NCI-H526 (cell line): ENCODE measurements at regions not wholly inside any gene's neighbourhood (a gene's known extent, or its start where the extent isn't known, plus 50 kb on each side); places are given as distances from the start of the nearest gene placed in this dataset.
"Not testable (repeated sequence)": the region's sequence is repeated elsewhere in the genome, so short reads cannot be mapped to it uniquely, and the experiment has no call there.

Experiments
- DNase-seq, 2 experiments: peaks; one replicate each; lab custom pipeline; 2025; lab: John Stamatoyannopoulos, UW

DNA sequence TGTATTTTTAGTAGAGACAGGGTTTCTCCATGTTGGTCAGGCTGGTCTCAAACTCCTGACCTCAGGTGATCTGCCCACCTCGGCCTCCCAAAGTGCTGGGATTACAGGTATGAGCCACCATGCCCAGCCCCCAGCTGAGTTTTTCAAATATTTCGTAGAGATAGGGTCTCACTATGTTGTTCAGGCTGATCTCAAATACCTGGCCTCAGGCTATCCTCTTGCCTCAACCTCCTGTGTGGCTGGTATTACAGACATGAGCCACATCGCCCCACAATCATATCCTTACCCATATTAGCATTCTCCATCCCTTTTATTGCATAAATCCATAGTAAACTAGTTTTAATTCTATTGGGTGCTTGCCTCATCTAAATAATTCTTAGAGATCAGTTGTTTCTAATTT lies 157.6 kb upstream of the HEY2 start:
- not testable (repeated sequence) for DNase-seq

DNA sequence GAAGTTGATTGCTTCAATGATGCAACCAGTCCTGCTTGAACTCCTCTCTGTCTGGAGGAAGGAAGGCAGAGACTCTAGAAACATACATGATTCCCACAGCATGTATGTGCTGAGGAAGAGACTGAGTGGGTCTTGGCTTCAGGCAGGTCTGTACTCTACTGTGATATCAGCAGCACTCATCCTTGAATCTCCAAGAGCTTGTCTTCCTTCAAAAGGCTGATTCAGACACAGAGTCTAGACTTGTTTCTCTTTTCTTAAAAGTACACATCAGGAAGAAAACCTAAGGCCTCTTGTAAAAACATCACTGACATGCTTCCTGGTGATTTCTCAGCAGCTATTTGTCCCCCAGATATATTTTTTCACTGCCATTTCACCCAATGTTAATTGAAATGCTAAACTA lies 155.7 kb upstream of the HEY2 start:
- no peak for DNase-seq

DNA sequence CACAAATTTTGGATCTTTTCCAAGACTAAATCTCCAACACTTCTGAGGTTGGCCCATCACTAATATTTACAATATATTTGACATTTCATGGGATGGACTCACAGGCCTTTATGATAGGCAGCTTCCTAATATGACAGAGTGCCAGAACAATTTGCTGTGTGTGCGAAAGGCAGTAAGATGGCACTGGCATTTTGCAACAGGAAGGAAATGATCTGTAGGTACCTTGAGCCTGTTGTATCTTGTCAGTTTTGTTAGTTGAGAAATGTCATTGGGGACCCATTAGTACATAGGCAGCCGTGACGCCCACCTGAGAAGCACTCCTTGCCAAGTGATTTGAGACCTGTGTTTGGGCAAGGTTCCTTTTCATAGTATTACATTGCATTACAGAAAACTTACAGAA lies 153.4 kb upstream of the HEY2 start:
- no peak for DNase-seq

DNA sequence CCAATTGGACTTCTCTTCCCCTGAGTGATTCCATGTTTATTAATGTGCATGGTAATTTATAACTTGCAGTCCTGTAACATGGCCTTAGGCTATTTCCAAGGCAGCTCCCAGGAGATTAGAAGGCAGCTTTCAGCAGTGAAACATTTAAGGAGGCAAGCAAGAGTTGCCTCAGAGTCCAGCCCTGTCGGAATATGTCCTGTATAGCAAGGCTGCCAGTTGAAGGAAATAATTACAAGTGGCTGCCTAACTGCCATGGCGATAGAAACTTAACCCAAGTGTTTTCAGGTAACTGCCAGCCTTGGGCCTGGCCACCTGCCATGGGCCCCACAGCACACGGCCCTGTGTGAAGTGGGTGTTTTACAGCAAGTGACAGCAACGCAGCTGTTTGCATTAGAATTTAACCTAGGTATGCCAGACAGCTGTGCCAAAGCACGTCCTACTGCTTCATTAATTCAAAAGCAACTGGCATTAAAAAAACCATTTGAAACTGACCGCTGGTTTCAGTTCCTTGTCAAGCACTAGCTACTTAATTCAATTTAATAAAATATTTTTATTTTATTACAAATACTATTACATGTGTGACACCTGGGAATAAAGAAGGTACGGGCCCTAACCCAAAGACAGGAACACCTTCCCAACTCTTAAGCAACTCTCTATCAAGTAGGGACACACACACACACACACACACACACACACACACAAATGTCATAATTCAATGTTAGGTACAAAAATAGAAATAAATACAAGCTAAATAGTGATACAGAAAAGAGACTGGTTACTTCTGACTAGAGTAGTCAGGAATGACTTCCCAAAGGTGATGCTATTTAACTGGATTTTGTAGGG lies 151.8 kb upstream of the HEY2 start:
- DNase-seq = peak; percentile 20 to 35

DNA sequence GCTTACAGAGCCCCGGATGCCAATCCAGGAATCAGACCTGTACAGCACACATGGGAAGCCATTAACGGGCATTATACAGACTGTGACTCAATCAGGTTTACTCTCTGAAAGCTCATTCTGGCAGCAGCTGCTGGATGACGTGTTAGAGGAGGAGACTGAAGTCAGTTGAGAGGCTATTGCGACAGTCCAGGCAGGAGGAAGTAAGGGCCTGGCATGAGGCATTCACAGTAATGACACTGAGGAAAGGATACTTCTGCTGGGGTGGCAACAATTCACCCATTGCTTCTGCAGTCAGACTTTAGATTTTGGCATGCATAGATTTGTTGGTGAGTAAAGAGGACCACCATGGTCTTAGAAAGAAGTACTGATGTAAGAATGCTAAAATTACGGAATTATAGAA lies 151.0 kb upstream of the HEY2 start:
- DNase-seq = no peak

DNA sequence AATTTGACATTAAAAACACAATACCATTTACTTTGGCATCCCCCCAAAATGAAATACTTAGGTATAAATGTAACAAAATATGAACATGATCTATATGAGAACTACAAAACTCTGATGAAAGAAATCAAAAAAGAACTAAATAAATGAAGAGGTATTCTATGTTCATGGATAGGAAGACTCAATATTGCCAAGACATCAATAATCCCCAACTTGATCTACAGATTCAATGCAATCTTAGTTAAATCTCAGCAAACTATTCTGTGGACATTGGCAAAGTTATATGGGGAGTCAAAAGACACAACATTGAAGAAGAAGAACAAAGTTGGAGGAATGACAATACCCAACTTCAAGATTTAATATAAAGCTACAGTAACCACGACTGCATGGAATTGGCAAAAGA lies 145.2 kb upstream of the HEY2 start:
- DNase-seq = no peak

DNA sequence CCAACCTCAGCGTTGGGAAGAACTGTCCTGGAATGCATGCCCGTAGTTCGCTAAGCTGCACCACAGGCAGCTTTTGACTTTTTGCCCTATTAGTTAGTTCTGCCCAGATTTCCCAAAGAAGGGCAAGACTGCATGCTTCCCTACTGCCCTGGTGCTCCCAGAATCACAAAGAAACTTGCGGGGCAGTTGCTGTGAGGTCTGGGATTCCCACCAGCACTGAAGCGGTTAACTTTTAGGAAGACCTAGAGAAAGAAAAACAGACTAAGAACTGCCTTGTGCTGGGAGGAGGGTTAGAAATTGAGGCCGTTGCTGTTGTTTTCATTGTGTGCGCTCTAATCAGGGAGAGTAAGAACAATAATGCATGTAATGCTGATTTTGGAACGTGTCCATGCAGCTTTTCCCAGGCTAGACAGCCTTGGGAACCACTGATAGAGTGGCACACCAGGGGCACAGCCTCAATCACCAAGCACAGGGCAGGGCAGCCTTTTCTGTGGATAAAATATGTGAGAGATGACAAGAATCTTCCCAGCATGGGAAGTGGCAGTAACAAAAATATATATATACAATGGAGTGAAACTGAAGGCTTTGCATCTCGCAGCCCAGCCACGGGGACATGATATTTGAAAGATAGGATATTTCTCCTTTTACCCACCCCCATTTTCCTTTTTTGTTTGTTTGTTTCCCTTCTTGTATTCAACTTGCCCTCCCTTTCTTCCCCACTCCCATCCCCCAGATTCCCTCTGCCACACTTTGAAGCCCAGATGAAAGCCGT lies 137.7 kb upstream of the HEY2 start:
- DNase-seq = no peak

DNA sequence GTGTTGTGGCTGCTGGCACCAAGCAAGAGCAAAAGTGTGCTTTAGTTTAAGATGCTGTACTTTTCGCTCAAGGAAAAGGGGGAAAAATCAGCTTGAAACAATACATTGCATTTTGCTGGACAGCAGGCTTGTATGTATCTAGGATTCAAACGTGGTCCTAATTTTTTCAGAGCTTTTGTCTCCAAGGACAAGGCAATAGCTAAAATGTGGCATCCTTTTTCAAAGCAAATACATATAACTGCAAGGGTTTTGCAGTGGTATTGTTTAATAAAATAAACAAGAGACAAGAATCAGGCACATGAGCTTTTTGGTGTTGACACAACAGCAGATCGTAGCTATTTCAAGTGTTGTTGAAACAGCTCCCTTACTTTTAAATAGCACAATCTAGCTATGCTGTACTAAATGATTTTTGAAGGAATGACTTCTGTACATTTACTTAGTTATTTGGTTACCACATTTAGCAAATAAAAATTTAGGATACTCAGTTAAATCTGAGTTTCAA lies 137.0 kb upstream of the HEY2 start:
- no peak for DNase-seq

DNA sequence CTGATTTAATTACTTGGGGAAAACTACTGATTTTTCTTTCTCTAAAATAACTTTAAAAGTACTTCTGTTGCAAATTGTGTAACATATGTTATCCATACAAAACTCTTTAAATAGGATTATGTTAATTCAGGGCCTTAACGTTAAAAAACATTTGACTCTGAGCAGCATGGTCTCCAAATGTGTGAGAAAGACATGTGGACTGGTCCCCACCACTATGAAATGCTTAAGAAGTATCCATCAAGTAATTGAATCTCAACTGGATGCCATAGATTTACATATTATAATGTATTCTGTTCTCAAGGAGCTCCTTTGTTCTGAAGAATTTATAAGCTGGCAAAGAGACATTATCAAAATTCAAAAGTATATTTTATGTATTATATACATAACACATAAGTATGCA lies 130.8 kb upstream of the HEY2 start:
- DNase-seq = no peak

DNA sequence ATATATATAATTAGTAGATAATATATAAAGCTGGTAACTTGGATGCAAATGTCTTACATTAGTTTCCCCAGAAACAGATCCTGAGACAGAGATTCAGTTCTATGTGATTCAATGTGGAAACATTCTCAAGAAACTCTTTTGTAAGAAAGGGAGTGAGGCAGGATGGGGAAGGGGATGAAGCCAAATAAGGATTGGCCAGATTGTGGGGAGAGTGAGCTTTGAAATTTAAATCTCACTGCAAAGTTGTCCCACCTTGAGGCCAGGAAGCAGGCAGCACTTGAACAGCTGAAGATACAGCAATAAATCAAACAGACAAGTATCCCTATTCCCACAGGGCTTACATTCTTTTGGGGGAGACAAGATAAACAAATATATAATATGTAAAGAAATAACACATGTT lies 126.3 kb upstream of the HEY2 start:
- no peak for DNase-seq

DNA sequence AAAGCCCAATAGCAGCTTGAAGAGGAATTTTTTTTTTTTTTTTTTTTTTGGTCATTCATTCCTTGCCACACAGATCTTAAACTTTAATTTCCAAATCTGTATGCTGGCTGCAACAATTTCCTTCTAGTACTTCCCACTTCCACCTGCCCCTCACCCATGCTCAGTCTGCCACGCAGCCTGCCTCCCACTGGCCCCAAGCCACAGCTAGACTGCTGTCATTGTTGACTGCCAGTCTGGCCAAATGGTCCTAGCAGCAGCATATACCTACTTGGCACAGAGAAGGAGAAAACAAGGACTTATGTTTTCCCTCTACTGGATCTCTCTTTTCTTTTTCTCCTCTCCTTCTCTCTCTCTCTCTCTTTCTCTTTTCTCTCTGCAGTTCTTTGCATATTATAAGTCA lies 118.3 kb upstream of the HEY2 start:
- DNase-seq = no peak

DNA sequence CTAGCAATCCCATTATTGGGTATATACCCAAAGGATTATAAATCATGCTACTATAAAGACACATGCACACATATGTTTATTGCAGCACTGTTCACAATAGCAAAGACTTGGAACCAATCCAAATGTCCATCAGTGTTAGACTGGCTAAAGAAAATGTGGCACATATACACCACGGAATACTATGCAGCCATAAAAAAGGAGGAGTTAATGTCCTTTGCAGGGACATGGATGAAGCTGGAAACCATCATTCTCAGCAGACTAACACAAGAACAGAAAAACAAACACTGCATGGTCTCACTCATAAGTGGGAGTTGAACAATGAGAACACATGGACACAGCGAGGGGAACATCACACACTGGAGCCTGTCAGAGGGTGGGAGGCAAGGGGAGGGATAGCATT lies 113.4 kb upstream of the HEY2 start:
- DNase-seq = not testable (repeated sequence)

DNA sequence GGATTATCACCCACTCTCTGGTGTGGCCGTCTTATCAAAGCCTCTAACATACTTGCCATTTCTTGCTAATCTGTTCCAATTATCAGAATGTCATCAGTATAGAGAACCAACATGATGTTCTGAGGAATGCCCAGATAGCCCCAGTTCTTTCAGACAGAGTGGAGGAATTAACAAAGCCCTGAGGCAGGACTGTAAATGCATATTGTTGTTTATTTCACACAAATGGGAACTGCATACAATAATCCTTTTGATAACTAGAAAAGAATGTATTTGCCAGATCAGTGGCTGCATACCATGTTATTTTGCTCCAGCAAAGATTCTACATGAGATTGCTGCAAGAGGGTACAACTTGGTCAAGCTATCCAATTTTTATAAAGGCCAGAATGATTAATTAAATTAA lies 112.8 kb upstream of the HEY2 start:
- DNase-seq = no peak

DNA sequence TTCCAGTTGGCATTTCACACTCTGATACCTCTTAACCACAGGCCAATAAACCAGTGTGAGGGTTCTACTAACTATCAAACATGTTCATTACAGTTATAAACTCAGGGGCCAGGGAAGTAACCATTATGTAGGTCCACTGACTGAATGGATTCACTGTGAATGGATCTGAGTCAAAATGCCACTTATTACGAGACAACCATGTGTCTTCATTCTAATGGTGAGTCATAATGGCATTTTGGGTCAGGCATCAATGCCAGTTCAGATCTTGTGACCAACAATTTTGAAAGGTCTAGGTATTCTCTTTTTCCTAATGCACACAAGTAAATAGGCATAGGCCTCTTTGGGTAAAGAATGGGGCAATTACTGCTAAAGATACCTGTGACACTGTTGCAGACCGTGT lies 112.2 kb upstream of the HEY2 start:
- DNase-seq = no peak

DNA sequence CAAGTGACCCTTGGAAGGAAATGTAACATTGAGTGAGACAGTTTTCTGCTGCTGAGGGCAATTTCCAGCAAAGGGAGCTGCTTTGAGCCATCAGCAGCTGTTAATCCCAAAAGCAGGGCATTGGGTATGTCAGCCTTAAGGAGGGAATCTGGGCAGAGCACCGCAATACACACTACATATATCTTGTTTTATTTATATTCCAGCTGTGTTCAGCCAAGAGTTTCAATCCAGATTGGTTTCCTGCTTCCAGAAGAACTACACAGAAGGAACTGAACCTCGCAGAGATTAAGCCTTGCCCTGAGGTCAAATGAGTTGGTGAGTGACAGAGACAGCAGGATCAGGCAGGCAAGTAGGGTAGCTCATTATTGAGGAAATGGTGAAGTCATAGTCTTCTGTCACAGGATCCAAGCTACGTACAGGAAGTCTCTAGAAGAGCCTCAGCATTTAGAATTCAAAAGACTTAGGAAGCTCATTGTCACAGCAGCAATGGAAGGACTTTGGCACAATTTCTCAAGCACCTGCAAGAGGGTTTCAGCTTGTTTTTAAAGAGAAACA lies 109.9 kb upstream of the HEY2 start:
- no peak for DNase-seq

DNA sequence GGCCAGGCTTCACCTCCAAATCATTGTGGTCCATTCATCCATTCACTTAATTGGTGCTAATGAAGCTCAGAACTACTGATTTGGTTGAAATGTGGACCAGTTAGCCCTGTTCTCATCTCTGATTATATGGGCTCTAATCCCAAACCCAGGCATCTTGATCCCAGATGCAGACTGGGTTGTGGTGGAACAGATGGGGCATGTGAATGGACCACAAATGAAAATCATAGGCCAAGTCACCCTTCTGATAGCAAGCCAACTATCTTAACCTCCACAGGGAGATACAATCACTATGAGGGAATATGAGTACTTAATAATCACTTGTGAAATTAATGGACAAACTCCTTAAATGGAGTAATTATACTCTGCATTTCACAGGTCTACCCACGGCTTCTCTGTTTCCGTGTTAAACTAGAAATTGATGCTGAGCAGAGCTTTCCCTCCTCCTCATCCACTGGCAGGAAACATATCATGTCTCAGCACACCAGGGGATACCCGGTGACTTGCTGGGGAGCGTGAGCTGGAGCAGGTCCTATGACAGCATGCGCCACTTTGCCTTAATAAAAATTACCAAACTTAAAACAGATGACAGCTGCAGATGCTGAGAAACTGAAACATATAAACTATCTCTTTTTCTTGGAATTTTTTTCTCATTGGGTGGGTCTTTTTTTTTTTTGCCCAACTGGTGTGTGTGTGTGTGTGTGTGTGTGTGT lies 108.8 kb upstream of the HEY2 start:
- no peak for DNase-seq

DNA sequence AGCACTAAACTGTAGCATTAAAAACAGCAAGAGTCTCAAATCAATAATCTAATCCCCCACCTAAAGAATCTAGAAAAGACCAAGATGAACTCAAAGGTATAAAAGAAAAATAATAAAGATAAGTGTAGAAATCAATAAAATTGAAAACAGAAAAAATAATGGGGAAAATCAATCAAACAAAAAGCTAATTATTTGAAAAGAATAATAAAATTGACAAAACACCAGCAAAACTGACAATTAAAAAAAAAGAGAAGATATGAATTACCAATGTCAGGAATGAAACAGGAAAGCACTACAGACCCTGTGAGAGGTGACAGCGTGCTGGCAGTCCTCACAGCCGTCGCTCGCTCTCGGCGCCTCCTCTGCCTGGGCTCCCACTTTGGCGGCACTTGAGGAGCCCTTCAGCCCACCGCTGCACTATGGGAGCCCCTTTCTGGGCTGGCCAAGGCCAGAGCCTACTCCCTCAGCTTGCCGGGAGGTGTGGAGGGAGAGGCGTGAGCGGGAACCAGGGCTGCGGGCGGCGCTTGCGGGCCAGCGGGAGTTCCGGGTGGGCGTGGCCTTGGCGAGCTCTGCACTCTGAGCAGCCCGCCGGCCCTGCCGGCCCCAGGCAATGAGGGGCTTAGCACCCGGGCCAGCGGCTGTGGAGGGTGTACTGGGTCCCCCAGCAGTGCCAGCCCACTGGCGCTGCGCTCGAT lies 105.3 kb upstream of the HEY2 start:
- DNase-seq = peak in 1 of 2 experiments; percentile 10

DNA sequence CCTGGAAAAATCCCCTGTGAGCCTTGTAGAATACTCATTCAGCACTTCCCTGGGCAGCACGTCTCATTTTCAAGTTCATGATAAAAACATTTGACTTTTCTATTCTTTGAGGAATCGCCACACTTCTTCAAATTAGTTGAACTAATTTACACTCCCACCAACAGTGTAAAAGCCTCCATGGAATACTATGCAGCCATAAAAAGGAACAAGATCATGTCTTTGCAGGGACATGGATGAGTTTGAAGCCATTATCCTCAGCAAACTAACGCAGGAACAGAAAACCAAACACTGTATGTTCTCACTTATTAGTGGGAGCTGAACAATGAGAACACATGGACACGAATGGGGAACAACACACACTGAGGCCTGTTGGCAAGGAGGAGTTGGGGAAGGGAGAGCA lies 102.0 kb upstream of the HEY2 start:
- DNase-seq = no peak

DNA sequence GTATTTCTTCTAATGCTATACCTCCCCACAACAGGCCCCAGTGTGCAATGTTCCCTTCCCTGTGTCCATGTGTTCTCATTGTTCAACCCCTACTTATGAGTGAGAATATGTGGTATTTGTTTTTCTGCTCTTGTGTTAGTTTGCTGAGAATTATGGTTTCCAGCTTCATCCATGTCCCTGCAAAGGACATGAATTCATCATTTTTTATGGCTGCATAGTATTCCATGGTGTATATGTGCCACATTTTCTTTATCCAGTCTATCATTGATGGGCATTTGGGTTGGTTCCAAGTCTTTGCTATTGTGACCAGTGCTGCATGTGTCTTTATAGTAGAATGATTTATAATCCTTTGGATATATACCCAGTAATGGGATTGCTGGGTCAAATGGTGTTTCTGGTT lies 95.7 kb upstream of the HEY2 start:
- DNase-seq = not testable (repeated sequence)

DNA sequence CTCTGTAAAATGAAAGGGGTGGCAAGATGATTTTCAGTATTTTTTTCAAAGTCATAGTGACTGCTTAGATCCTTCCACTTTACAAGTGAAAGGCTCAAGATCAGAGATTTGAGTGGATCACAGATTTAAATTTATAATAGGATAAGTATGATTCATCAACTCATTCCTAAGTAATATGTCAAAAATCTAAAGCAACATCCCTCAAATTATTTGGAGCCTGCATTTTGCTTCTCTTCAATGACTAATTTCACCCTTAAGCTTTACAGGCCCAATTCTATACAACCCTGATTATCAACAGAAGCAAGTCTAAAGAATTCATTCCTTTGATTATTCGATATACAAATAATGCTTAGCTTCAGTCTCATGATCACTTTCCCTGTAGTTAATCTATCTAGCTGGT lies 93.9 kb upstream of the HEY2 start:
- no peak for DNase-seq

DNA sequence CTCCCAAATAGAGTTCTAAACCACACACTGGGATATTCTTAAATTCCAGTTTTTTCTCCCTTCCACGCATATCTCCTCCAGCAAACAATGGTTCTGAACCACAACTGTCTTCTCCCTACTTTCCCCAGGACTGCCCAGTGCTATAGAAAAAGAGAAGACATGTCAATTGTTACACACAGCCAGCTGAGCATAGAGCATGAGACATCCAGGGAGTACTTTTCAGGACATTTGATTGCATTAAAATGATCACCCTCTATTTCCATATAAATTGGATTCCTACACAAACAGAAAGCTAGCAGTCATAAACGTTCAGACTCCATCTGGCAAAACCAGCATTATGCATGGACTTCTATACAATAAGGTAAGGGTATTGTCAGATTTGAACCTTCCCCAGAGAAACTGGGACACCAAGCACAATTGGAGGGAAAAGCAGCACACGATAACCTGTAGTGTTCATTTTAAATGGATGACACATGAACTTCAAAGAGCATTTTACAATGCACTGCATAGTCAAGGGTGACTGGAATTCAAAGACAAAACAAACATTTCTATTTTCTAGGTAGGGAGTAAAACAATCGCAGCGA lies 93.1 kb upstream of the HEY2 start:
- no peak for DNase-seq
